PC-3 (cell line): ENCODE measurements at regions not wholly inside any gene's neighbourhood (a gene's known extent, or its start where the extent isn't known, plus 50 kb on each side); places are given as distances from the start of the nearest gene placed in this dataset.

Experiments
- CTCF ChIP-seq: fragments of 300-600 bp; sonication (generic); conservative IDR thresholded peaks from 2 replicates; pipeline ENCODE4 v1.5.1; 2017; ENCODE audit warnings: antibody characterized with exemption, low read depth, mild to moderate bottlenecking, low read length
- EZH2 ChIP-seq: fragments of 300-600 bp; sonication (generic); IDR thresholded peaks from one replicate; pipeline ENCODE4 v1.6.1; 2017; ENCODE audit warnings: antibody characterized with exemption, mild to moderate bottlenecking, low read length; ENCODE audit not compliant: unreplicated experiment

GRCh38 chr10:7467031-7467667 lies 56.3 kb upstream of the SFMBT2 start:
- TF ChIP-seq CTCF, result no peak
- no peak for TF ChIP-seq EZH2
